ENCODE measurements at regions not wholly inside any gene's neighbourhood (a gene's known extent, or its start where the extent isn't known, plus 50 kb on each side); places are given as distances from the start of the nearest gene placed in this dataset.
"Not testable (repeated sequence)": the region's sequence is repeated elsewhere in the genome, so short reads cannot be mapped to it uniquely, and the experiment has no call there.

- no peak for DNase-seq (ENCODE audit: missing footprints)
- intact Hi-C loops (cut with DNase I): no loop called here
- ATAC-seq: no peak
Measured at GRCh38 chr21:22743085-22743484, 1744.9 kb downstream of the NCAM2 start.

DNA sequence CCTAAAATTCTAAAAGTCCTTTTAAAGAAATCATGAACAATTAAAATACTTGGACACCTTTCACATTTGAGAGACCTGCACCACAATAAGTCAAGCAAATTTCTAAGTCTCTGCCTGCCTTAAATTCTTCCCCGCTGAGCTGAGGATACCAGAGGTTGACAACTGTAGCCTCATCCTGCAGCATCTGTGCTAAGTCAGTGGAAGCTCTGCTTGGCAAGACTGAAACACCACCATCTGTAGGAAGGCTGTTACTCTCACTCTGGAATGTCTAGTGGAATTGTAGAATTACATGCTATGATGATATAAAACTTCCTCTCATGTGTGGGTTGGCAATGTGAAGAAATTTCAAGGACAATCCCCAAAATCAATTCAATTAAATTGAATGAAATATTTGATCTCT, 1756.5 kb downstream of the NCAM2 start:
- intact Hi-C loops (cut with DNase I): no loop called here
- ATAC-seq: no peak
- no peak for DNase-seq (ENCODE audit: missing footprints)

DNA sequence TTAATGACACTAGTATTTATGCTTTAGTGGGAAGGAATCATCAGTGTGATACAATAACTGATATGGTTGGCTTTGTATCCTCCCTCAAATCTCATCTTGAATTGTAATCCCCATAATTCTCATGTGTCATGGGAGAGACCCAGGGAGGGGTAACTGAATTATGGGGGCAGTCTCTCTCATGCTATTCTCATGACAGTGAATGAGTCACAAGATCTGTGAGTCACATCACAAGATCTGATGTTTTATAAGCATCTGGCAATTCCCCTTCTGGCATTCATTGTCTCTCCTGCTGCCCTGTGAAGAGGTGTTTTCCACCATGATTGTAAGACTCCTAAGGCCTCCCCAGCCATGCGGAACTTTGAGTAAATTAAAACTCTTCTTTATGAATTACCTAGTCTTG, 1760.3 kb downstream of the NCAM2 start:
- ATAC-seq (no peak), DNase-seq (ENCODE audit: missing footprints) (no peak)
- intact Hi-C loops (cut with DNase I): no loop called here

- DNase-seq (ENCODE audit: missing footprints) (no peak), ATAC-seq (no peak)
- intact Hi-C loops (cut with DNase I): no loop called here
Measured at GRCh38 chr21:22762463-22762862, 1764.3 kb downstream of the NCAM2 start.

DNA sequence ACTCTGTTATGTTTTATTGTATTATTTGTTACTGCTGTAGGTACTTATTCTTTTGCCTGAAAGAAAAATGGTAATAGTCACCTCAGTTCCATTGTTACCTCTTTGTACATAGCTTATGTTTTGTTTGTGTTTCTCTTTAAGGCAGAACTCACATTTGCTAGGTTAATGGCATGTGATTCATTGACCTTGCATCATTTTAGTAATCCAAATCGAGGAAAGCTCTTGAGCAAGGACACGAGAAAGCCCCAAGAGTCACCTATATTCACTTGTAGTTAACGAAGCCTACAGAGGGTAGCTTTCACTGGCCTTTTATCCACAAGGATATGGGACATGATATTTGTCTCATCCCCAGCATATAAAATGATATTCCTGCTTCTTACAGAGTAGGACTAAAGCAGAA, 1765.2 kb downstream of the NCAM2 start:
- DNase-seq (ENCODE audit: missing footprints): no peak
- ATAC-seq: no peak
- intact Hi-C loops (cut with DNase I): no loop called here

DNA sequence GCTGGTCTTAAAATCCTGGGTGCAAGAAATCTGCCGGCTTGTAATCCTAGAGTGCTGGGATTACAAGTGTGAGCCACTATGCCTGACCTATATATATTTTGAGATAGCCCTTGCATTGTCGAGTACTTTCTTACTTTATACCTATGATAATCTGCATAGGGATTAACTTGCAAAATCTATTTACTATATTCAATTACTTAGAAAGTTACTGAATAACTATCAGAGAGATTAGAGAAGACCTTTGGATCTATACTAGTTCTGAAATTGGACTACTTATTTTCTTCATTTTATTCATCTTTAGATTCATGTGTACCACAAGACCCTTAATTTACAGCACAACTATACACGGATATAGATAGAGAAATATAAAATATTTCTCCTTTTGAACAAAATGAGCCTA, 1766.0 kb downstream of the NCAM2 start:
- intact Hi-C loops (cut with DNase I): no loop called here
- no peak for DNase-seq (ENCODE audit: missing footprints)
- no peak for ATAC-seq

- DNase-seq (ENCODE audit: missing footprints): no peak
- ATAC-seq: no peak
- intact Hi-C loops (cut with DNase I): loop anchor here (10.0 kb wide), 1 partner anchor 1787 kb away; no protein-coding TSS in a partner anchor
Measured at GRCh38 chr21:22791376-22791775, 1793.2 kb downstream of the NCAM2 start.

- no peak for ATAC-seq
- DNase-seq (ENCODE audit: missing footprints): no peak
- intact Hi-C loops (cut with DNase I): loop anchor here (10.0 kb wide), 1 partner anchor 1787 kb away; no protein-coding TSS in a partner anchor
Measured at GRCh38 chr21:22791986-22792560, 1793.9 kb downstream of the NCAM2 start.

- intact Hi-C loops (cut with DNase I): loop anchor here (10.0 kb wide), 1 partner anchor 1790 kb away; no protein-coding TSS in a partner anchor
- DNase-seq (ENCODE audit: missing footprints): no peak
Measured at GRCh38 chr21:22795091-22795490, 1796.9 kb downstream of the NCAM2 start.

GRCh38 chr21:22795644-22796043, 1797.4 kb downstream of the NCAM2 start:
- ATAC-seq: no peak
- intact Hi-C loops (cut with DNase I): loop anchor here (10.0 kb wide), 1 partner anchor 1791 kb away; no protein-coding TSS in a partner anchor
- no peak for DNase-seq (ENCODE audit: missing footprints)

More at GRCh38 chr21:22795091-22795490, 1796.9 kb downstream of the NCAM2 start:
- no peak for ATAC-seq

GRCh38 chr21:22796147-22796546, 1797.9 kb downstream of the NCAM2 start:
- intact Hi-C loops (cut with DNase I): loop anchor here (10.0 kb wide), 1 partner anchor 1791 kb away; no protein-coding TSS in a partner anchor
- ATAC-seq: no peak
- DNase-seq (ENCODE audit: missing footprints): no peak

DNA sequence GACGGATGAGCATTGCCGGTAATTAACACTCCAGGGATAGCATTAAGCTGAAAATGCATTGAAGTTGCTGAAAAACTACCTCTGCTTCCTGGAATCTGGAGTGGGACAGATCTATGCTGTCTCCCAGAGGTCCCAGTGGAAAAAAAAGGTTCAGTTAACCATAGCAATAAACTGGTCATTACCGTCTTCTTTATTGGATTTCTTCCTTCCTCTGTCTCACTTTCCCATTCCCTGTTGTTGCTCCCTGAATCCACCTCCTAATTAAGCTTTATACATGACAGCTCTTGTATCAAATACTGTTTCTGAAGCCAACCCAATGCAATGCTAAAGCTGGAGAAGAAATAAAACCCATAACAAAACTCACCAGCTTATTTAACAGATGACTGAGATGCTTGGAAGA, 1805.9 kb downstream of the NCAM2 start:
- no peak for ATAC-seq
- no peak for DNase-seq (ENCODE audit: missing footprints)
- intact Hi-C loops (cut with DNase I): no loop called here

DNA sequence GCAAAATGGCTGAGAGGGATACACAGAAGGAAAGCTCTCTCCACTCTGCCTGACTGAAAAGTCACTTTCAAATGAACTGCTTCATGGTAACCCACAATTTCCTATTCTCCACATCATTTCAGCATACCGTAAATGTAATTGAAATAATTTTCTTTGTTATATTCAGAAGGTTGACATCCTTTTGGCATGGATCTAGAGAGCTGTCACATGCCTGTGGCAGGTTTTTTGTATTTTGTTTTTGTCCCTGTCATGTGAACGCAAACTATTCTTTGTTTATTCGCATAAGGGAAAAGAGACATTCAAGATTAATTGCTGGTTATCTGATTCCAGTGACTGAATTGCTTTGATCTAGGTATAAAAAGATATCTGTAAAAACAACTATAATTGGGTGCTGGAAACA, 1808.1 kb downstream of the NCAM2 start:
- intact Hi-C loops (cut with DNase I): no loop called here

DNA sequence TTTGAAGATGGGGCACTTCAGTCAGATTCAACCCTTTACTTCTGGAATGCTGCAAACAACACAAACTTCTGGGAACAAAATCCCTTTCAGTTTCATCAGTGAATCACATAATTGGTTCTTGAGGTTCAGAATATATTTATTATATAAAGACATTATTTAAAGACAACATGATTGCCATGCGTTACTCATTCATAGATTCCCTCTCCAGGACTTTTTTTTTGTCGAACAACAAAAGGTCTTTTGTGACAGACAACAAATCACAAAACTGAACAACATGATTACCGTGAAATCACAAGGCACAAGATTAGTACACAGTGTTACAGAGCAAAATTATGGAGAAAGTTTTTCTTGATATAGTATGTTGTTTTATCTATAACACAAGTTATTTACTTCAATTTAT, 1815.0 kb downstream of the NCAM2 start:
- ATAC-seq (no peak), DNase-seq (ENCODE audit: missing footprints) (no peak)
- intact Hi-C loops (cut with DNase I): no loop called here

More for the DNA sequence above, 1808.1 kb downstream of the NCAM2 start:
- DNase-seq (ENCODE audit: missing footprints) (no peak), ATAC-seq (no peak)

- intact Hi-C loops (cut with DNase I); ATAC-seq: not testable (repeated sequence)
Measured at GRCh38 chr21:22818681-22819485, 1820.7 kb downstream of the NCAM2 start.

GRCh38 chr21:22827422-22827821, 1829.2 kb downstream of the NCAM2 start:
- DNase-seq (ENCODE audit: missing footprints) (no peak), ATAC-seq (no peak)
- intact Hi-C loops (cut with DNase I): no loop called here

More at GRCh38 chr21:22818681-22819485, 1820.7 kb downstream of the NCAM2 start:
- not testable (repeated sequence) for DNase-seq (ENCODE audit: missing footprints)

- DNase-seq (ENCODE audit: missing footprints) (no peak), ATAC-seq (no peak)
- intact Hi-C loops (cut with DNase I): no loop called here
Measured at GRCh38 chr21:22842875-22843274, 1844.7 kb downstream of the NCAM2 start.

- intact Hi-C loops (cut with DNase I): no loop called here
- no peak for DNase-seq (ENCODE audit: missing footprints)
- ATAC-seq: no peak
Measured at GRCh38 chr21:22855581-22855980, 1857.4 kb downstream of the NCAM2 start.

DNA sequence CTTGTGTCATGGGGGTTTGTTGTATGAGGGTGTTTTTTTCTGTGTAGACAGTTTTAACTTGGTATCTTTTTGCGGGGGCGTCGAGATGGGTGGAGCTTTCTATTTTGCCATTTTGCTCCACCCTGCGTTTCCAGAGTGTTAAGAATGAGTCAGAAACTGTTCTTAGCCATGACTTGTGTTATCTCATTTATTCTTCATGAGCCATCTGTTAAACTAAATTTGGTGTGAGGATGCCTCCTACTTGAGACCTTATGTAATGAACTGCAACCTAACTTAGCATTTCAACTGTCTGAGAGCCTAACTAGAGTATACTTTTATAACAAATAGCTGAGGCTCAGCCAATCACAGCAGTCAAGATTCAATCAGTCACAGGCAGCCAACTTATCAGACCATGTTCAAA, 1873.5 kb downstream of the NCAM2 start:
- intact Hi-C loops (cut with DNase I): no loop called here
- ATAC-seq (no peak), DNase-seq (ENCODE audit: missing footprints) (no peak)

DNA sequence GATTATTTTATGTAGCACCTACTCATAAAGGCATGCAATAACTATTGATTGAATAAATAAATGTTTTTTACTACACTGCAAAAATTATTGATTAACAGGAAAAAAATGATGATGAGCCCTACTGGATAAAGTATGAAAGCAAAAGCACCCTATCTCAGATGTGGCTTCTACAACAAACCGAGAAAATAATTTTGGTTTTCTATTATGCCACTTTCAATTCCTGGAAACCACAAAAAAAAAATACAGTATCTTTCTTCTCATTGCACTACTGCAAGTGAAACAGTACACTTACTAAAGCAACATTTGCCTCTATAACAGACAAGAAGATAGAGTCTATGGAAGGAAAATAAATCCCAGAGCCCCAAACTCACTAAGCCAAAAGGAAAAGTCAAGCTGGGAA, 1882.4 kb downstream of the NCAM2 start:
- intact Hi-C loops (cut with DNase I): no loop called here
- ATAC-seq: no peak
- no peak for DNase-seq (ENCODE audit: missing footprints)
